ENCODE measurements at regions not wholly inside any gene's neighbourhood (a gene's known extent, or its start where the extent isn't known, plus 50 kb on each side); places are given as distances from the start of the nearest gene placed in this dataset.
A peak's percentile ranks its signal among the peaks of the same experiment; 100 is the strongest.

GRCh38 chr6:4620284-4621151 lies 155.7 kb upstream of the CDYL start:
- no peak overlapping the region for H3K4me3 Mint-ChIP-seq
- Histone ChIP-seq H3K27ac (ENCODE audit: insufficient read depth, low read length, poor library complexity, severe bottlenecking) (no peak overlapping the region), H3K9me3 (ENCODE audit: control insufficient read depth in 2 of 2, low read length in 2 of 2) (no peaks in the 10 kb centered on the region), H3K27me3 (ENCODE audit: control insufficient read depth, insufficient read depth, low read length) (no peaks in the 10 kb centered on the region), H3K4me1 (ENCODE audit: control insufficient read depth, insufficient read depth, low read length, poor library complexity, severe bottlenecking) (no peaks in the 10 kb centered on the region), H3K36me3 (ENCODE audit: control insufficient read depth, insufficient read depth, low read length) (no peaks in the 10 kb centered on the region), H3K4me3 (ENCODE audit: low read depth, low read length) (no peak overlapping the region)
- no peaks in the 10 kb centered on the region for H3K36me3 Mint-ChIP-seq
- DNase-seq (no peak), ATAC-seq (ENCODE audit: low read depth in 2 of 2) (no peak)
- no peak overlapping the region for H3K27ac Mint-ChIP-seq
- H3K9me3 Mint-ChIP-seq: peaks cover 0 to 4% (median 0%) of the 10 kb centered on the region in 7 donors
- H3K27me3 Mint-ChIP-seq: peaks cover 8% of the 10 kb centered on the region
- H3K4me1 Mint-ChIP-seq: no peaks in the 10 kb centered on the region

- peaks cover 0 to 2% (median 0%) of the 10 kb centered on the region in 7 donors for H3K9me3 Mint-ChIP-seq
- H3K27me3 ChIP-seq (ENCODE audit: control insufficient read depth, insufficient read depth, low read length): no peaks in the 10 kb centered on the region
- no peaks in the 10 kb centered on the region for H3K36me3 ChIP-seq (ENCODE audit: control insufficient read depth, insufficient read depth, low read length)
- H3K4me3 Mint-ChIP-seq: no peak overlapping the region
- H3K4me1 Mint-ChIP-seq: no peaks in the 10 kb centered on the region
- H3K27ac Mint-ChIP-seq: no peak overlapping the region
- H3K27ac ChIP-seq (ENCODE audit: insufficient read depth, low read length, poor library complexity, severe bottlenecking): no peak overlapping the region
- no peak overlapping the region for H3K4me3 ChIP-seq (ENCODE audit: low read depth, low read length)
- H3K9me3 ChIP-seq (ENCODE audit: control insufficient read depth in 2 of 2, low read length in 2 of 2): no peaks in the 10 kb centered on the region
- ATAC-seq (ENCODE audit: low read depth in 2 of 2): no peak
- DNase-seq: no peak
- H3K27me3 Mint-ChIP-seq: peaks cover 8% of the 10 kb centered on the region
- H3K36me3 Mint-ChIP-seq: no peaks in the 10 kb centered on the region
- no peaks in the 10 kb centered on the region for H3K4me1 ChIP-seq (ENCODE audit: control insufficient read depth, insufficient read depth, low read length, poor library complexity, severe bottlenecking)
Measured at GRCh38 chr6:4616311-4616710, 159.9 kb upstream of the CDYL start.

- Mint-ChIP-seq H3K27ac (no peak overlapping the region), H3K36me3 (no peaks in the 10 kb centered on the region), H3K4me3 (no peak overlapping the region), H3K4me1 (no peaks in the 10 kb centered on the region), H3K27me3 (peaks cover 8% of the 10 kb centered on the region), H3K9me3 (peaks cover 0 to 2% (median 0%) of the 10 kb centered on the region in 7 donors)
- no peak overlapping the region for H3K27ac ChIP-seq (ENCODE audit: insufficient read depth, low read length, poor library complexity, severe bottlenecking)
- DNase-seq (no peak), ATAC-seq (ENCODE audit: low read depth in 2 of 2) (no peak)
- H3K9me3 ChIP-seq (ENCODE audit: control insufficient read depth in 2 of 2, low read length in 2 of 2): no peaks in the 10 kb centered on the region
- no peaks in the 10 kb centered on the region for H3K36me3 ChIP-seq (ENCODE audit: control insufficient read depth, insufficient read depth, low read length)
- H3K4me3 ChIP-seq (ENCODE audit: low read depth, low read length): no peak overlapping the region
- no peaks in the 10 kb centered on the region for H3K4me1 ChIP-seq (ENCODE audit: control insufficient read depth, insufficient read depth, low read length, poor library complexity, severe bottlenecking)
- no peaks in the 10 kb centered on the region for H3K27me3 ChIP-seq (ENCODE audit: control insufficient read depth, insufficient read depth, low read length)
Measured at GRCh38 chr6:4615891-4616290, 160.3 kb upstream of the CDYL start.

GRCh38 chr6:4615231-4615630 lies 161.0 kb upstream of the CDYL start:
- Histone ChIP-seq H3K4me1 (ENCODE audit: control insufficient read depth, insufficient read depth, low read length, poor library complexity, severe bottlenecking) (no peaks in the 10 kb centered on the region), H3K36me3 (ENCODE audit: control insufficient read depth, insufficient read depth, low read length) (no peaks in the 10 kb centered on the region), H3K27me3 (ENCODE audit: control insufficient read depth, insufficient read depth, low read length) (no peaks in the 10 kb centered on the region), H3K27ac (ENCODE audit: insufficient read depth, low read length, poor library complexity, severe bottlenecking) (no peak overlapping the region), H3K9me3 (ENCODE audit: control insufficient read depth in 2 of 2, low read length in 2 of 2) (no peaks in the 10 kb centered on the region), H3K4me3 (ENCODE audit: low read depth, low read length) (no peak overlapping the region)
- no peak overlapping the region for H3K27ac Mint-ChIP-seq
- ATAC-seq (ENCODE audit: low read depth in 2 of 2) (no peak), DNase-seq (no peak)
- H3K4me1 Mint-ChIP-seq: no peaks in the 10 kb centered on the region
- H3K27me3 Mint-ChIP-seq: peaks cover 8% of the 10 kb centered on the region
- no peak overlapping the region for H3K4me3 Mint-ChIP-seq
- no peaks in the 10 kb centered on the region for H3K9me3 Mint-ChIP-seq
- no peaks in the 10 kb centered on the region for H3K36me3 Mint-ChIP-seq

- Histone ChIP-seq H3K4me3 (ENCODE audit: low read depth, low read length) (no peak overlapping the region), H3K4me1 (ENCODE audit: control insufficient read depth, insufficient read depth, low read length, poor library complexity, severe bottlenecking) (no peaks in the 10 kb centered on the region), H3K27me3 (ENCODE audit: control insufficient read depth, insufficient read depth, low read length) (no peaks in the 10 kb centered on the region), H3K27ac (ENCODE audit: insufficient read depth, low read length, poor library complexity, severe bottlenecking) (no peak overlapping the region), H3K9me3 (ENCODE audit: control insufficient read depth in 2 of 2, low read length in 2 of 2) (no peaks in the 10 kb centered on the region), H3K36me3 (ENCODE audit: control insufficient read depth, insufficient read depth, low read length) (no peaks in the 10 kb centered on the region)
- Mint-ChIP-seq H3K4me3 (no peak overlapping the region), H3K4me1 (no peaks in the 10 kb centered on the region), H3K27ac (no peak overlapping the region), H3K36me3 (no peaks in the 10 kb centered on the region), H3K9me3 (no peaks in the 10 kb centered on the region), H3K27me3 (peaks cover 8% of the 10 kb centered on the region)
- ATAC-seq (ENCODE audit: low read depth in 2 of 2) (no peak), DNase-seq (no peak)
Measured at GRCh38 chr6:4614637-4615036, 161.6 kb upstream of the CDYL start.

- Mint-ChIP-seq H3K27me3 (peaks cover 8% of the 10 kb centered on the region), H3K4me1 (no peaks in the 10 kb centered on the region), H3K27ac (no peak overlapping the region), H3K4me3 (no peak overlapping the region), H3K36me3 (no peaks in the 10 kb centered on the region), H3K9me3 (no peaks in the 10 kb centered on the region)
- H3K9me3 ChIP-seq (ENCODE audit: control insufficient read depth in 2 of 2, low read length in 2 of 2): no peaks in the 10 kb centered on the region
- no peak for ATAC-seq (ENCODE audit: low read depth in 2 of 2)
- no peaks in the 10 kb centered on the region for H3K27me3 ChIP-seq (ENCODE audit: control insufficient read depth, insufficient read depth, low read length)
- H3K4me3 ChIP-seq (ENCODE audit: low read depth, low read length): no peak overlapping the region
- H3K36me3 ChIP-seq (ENCODE audit: control insufficient read depth, insufficient read depth, low read length): no peaks in the 10 kb centered on the region
- H3K27ac ChIP-seq (ENCODE audit: insufficient read depth, low read length, poor library complexity, severe bottlenecking): no peak overlapping the region
- no peak for DNase-seq
- H3K4me1 ChIP-seq (ENCODE audit: control insufficient read depth, insufficient read depth, low read length, poor library complexity, severe bottlenecking): no peaks in the 10 kb centered on the region
Measured at GRCh38 chr6:4613795-4614194, 162.4 kb upstream of the CDYL start.

GRCh38 chr6:4613381-4613780 lies 162.8 kb upstream of the CDYL start:
- H3K4me1 ChIP-seq (ENCODE audit: control insufficient read depth, insufficient read depth, low read length, poor library complexity, severe bottlenecking): no peaks in the 10 kb centered on the region
- no peaks in the 10 kb centered on the region for H3K4me1 Mint-ChIP-seq
- H3K27me3 ChIP-seq (ENCODE audit: control insufficient read depth, insufficient read depth, low read length): no peaks in the 10 kb centered on the region
- H3K9me3 ChIP-seq (ENCODE audit: control insufficient read depth in 2 of 2, low read length in 2 of 2): no peaks in the 10 kb centered on the region
- no peak overlapping the region for H3K4me3 ChIP-seq (ENCODE audit: low read depth, low read length)
- no peaks in the 10 kb centered on the region for H3K9me3 Mint-ChIP-seq
- H3K27ac ChIP-seq (ENCODE audit: insufficient read depth, low read length, poor library complexity, severe bottlenecking): no peak overlapping the region
- H3K36me3 Mint-ChIP-seq: no peaks in the 10 kb centered on the region
- peaks cover 8% of the 10 kb centered on the region for H3K27me3 Mint-ChIP-seq
- H3K36me3 ChIP-seq (ENCODE audit: control insufficient read depth, insufficient read depth, low read length): no peaks in the 10 kb centered on the region
- H3K4me3 Mint-ChIP-seq: no peak overlapping the region
- H3K27ac Mint-ChIP-seq: no peak overlapping the region
- DNase-seq: no peak
- peak in 1 of 2 donors; percentile 8 for ATAC-seq (ENCODE audit: low read depth in 2 of 2)

GRCh38 chr6:4612636-4613171 lies 163.5 kb upstream of the CDYL start:
- Mint-ChIP-seq H3K27ac (no peak overlapping the region), H3K27me3 (peaks cover 8% of the 10 kb centered on the region), H3K9me3 (no peaks in the 10 kb centered on the region), H3K4me3 (no peak overlapping the region), H3K36me3 (no peaks in the 10 kb centered on the region), H3K4me1 (no peaks in the 10 kb centered on the region)
- Histone ChIP-seq H3K36me3 (ENCODE audit: control insufficient read depth, insufficient read depth, low read length) (no peaks in the 10 kb centered on the region), H3K9me3 (ENCODE audit: control insufficient read depth in 2 of 2, low read length in 2 of 2) (no peaks in the 10 kb centered on the region), H3K4me1 (ENCODE audit: control insufficient read depth, insufficient read depth, low read length, poor library complexity, severe bottlenecking) (no peaks in the 10 kb centered on the region), H3K4me3 (ENCODE audit: low read depth, low read length) (no peak overlapping the region), H3K27me3 (ENCODE audit: control insufficient read depth, insufficient read depth, low read length) (no peaks in the 10 kb centered on the region), H3K27ac (ENCODE audit: insufficient read depth, low read length, poor library complexity, severe bottlenecking) (no peak overlapping the region)
- no peak for ATAC-seq (ENCODE audit: low read depth in 2 of 2)
- no peak for DNase-seq
